Endothelial cell (in vitro differentiated cells): ENCODE measurements at regions not wholly inside any gene's neighbourhood (a gene's known extent, or its start where the extent isn't known, plus 50 kb on each side); places are given as distances from the start of the nearest gene placed in this dataset.

Experiments used
- DNase-seq: peaks from one replicate; pipeline ENCODE4 v3.0.0; 2021; ENCODE audit warnings: low spot score
- H3K27ac Mint-ChIP-seq: one replicate; pipeline ENCODE4 v1.8.0; 2021; ENCODE audit warnings: mixed read lengths, inconsistent platforms; ENCODE audit not compliant: unreplicated experiment
- H3K27me3 Mint-ChIP-seq: one replicate; pipeline ENCODE4 v1.8.0; 2021; ENCODE audit warnings: mild to moderate bottlenecking, moderate library complexity, mixed read lengths, inconsistent platforms; ENCODE audit not compliant: unreplicated experiment
- H3K36me3 Mint-ChIP-seq: one replicate; pipeline ENCODE4 v1.8.0; 2021; ENCODE audit warnings: mild to moderate bottlenecking, low read depth, mixed read lengths, inconsistent platforms; ENCODE audit not compliant: unreplicated experiment
- H3K4me1 Mint-ChIP-seq: one replicate; pipeline ENCODE4 v1.8.0; 2021; ENCODE audit warnings: mild to moderate bottlenecking, mixed read lengths, inconsistent platforms; ENCODE audit not compliant: unreplicated experiment
- H3K4me3 Mint-ChIP-seq: one replicate; pipeline ENCODE4 v1.8.0; 2021; ENCODE audit warnings: mild to moderate bottlenecking, mixed read lengths, inconsistent platforms; ENCODE audit not compliant: unreplicated experiment
- H3K9me3 Mint-ChIP-seq: one replicate; pipeline ENCODE4 v1.8.0; 2021; ENCODE audit warnings: mixed read lengths, inconsistent platforms; ENCODE audit not compliant: unreplicated experiment
- TF ChIP-seq, protein P1 (sequence below): fragments of 200-600 bp; sonication (generic); IDR thresholded peaks from one replicate; pipeline ENCODE4 v1.5.0; 2021; ENCODE audit warnings: antibody characterized with exemption; ENCODE audit not compliant: unreplicated experiment

GRCh38 chr6:56714982-56715456, 72.3 kb upstream of the DST start:
- TF ChIP-seq, protein P1, sequence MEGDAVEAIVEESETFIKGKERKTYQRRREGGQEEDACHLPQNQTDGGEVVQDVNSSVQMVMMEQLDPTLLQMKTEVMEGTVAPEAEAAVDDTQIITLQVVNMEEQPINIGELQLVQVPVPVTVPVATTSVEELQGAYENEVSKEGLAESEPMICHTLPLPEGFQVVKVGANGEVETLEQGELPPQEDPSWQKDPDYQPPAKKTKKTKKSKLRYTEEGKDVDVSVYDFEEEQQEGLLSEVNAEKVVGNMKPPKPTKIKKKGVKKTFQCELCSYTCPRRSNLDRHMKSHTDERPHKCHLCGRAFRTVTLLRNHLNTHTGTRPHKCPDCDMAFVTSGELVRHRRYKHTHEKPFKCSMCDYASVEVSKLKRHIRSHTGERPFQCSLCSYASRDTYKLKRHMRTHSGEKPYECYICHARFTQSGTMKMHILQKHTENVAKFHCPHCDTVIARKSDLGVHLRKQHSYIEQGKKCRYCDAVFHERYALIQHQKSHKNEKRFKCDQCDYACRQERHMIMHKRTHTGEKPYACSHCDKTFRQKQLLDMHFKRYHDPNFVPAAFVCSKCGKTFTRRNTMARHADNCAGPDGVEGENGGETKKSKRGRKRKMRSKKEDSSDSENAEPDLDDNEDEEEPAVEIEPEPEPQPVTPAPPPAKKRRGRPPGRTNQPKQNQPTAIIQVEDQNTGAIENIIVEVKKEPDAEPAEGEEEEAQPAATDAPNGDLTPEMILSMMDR, result no peak
- Mint-ChIP-seq H3K27ac (no peak overlapping the region), H3K4me1 (peaks cover 43% of the 10 kb centered on the region), H3K27me3 (peaks cover 2% of the 10 kb centered on the region), H3K4me3 (no peak overlapping the region), H3K36me3 (no peaks in the 10 kb centered on the region), H3K9me3 (no peaks in the 10 kb centered on the region)
- DNase-seq, result no peak

DNA sequence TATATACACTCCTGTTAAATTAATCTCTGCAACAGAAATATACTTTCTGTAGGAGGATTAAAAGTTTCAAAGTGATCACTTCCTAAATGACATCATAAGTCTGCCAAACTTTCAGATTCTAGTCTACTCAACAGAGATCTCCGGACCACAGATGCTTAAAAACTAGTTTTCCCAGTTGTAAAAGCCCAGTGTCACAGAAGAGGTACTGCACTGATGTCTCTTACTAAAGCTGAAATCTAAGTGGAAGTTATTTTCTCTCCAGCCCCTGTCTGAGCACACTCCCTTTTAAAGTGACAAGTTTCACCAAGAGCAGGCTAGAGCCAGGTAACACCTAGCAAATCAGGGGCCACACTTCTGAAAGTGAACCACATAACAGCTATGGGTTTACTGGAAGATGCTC, 71.6 kb upstream of the DST start:
- no peaks in the 10 kb centered on the region for H3K36me3 Mint-ChIP-seq
- H3K4me1 Mint-ChIP-seq, result peaks cover 44% of the 10 kb centered on the region
- TF ChIP-seq, protein P1, result no peak
- no peaks in the 10 kb centered on the region for H3K9me3 Mint-ChIP-seq
- H3K27me3 Mint-ChIP-seq, result no peaks in the 10 kb centered on the region
- no peak overlapping the region for H3K4me3 Mint-ChIP-seq
- H3K27ac Mint-ChIP-seq, result no peak overlapping the region
- DNase-seq, result no peak

- no peaks in the 10 kb centered on the region for H3K9me3 Mint-ChIP-seq
- TF ChIP-seq, protein P1, result no peak
- DNase-seq, result no peak
- no peaks in the 10 kb centered on the region for H3K27me3 Mint-ChIP-seq
- no peak overlapping the region for H3K27ac Mint-ChIP-seq
- no peak overlapping the region for H3K4me3 Mint-ChIP-seq
- H3K4me1 Mint-ChIP-seq, result peaks cover 38% of the 10 kb centered on the region
- no peaks in the 10 kb centered on the region for H3K36me3 Mint-ChIP-seq
Observed at GRCh38 chr6:56713254-56713672, 70.6 kb upstream of the DST start.

DNA sequence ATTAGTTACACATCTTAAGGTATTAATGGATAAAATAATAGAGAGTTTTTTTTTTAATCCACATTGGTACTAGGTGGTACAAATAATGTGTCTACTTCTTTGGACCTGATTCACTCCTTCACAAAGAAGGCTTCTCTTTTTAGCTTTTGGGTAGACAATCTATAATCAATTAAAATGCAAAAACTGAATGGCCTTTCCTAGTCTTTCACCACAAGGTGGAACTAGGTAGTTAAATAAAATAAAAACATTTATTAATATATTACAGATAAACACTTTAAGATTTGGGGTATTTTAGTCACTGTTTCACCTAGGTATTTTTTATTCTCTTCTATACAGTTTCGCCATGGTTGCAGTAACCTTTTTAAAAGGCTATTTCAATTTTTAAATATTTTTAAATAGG, 68.3 kb upstream of the DST start:
- Mint-ChIP-seq H3K4me3 (no peak overlapping the region), H3K4me1 (peaks cover 32% of the 10 kb centered on the region), H3K27me3 (no peaks in the 10 kb centered on the region), H3K36me3 (no peaks in the 10 kb centered on the region), H3K9me3 (no peaks in the 10 kb centered on the region), H3K27ac (no peak overlapping the region)
- no peak for DNase-seq
- TF ChIP-seq, protein P1, result no peak

- no peaks in the 10 kb centered on the region for H3K27me3 Mint-ChIP-seq
- no peaks in the 10 kb centered on the region for H3K9me3 Mint-ChIP-seq
- no peak overlapping the region for H3K4me3 Mint-ChIP-seq
- H3K27ac Mint-ChIP-seq, result peak overlapping the region; percentile 5
- TF ChIP-seq, protein P1, result no peak
- H3K36me3 Mint-ChIP-seq, result no peaks in the 10 kb centered on the region
- no peak for DNase-seq
- H3K4me1 Mint-ChIP-seq, result peaks cover 19% of the 10 kb centered on the region
Observed at GRCh38 chr6:56709650-56710049, 67.0 kb upstream of the DST start.
